NCI-H2171 (cell line): ENCODE measurements at regions not wholly inside any gene's neighbourhood (a gene's known extent, or its start where the extent isn't known, plus 50 kb on each side); places are given as distances from the start of the nearest gene placed in this dataset.

Experiments used
- DNase-seq: peaks from one replicate; lab custom pipeline; 2025; lab: John Stamatoyannopoulos, UW

- no peak for DNase-seq
These were observed 1079.8 kb downstream of the ADGRL2 start for GRCh38 chr1:82880506-82880905.

- no peak for DNase-seq
These were observed 1079.1 kb downstream of the ADGRL2 start for GRCh38 chr1:82879701-82880305.

GRCh38 chr1:82875170-82875569, 1074.4 kb downstream of the ADGRL2 start:
- DNase-seq: no peak

- DNase-seq: no peak
These were observed 1073.3 kb downstream of the ADGRL2 start for GRCh38 chr1:82874041-82874440.

- DNase-seq: no peak
These were observed 1069.6 kb downstream of the ADGRL2 start for GRCh38 chr1:82870332-82870731.

- DNase-seq: no peak
These were observed 1067.0 kb downstream of the ADGRL2 start for GRCh38 chr1:82867781-82868180.

- no peak for DNase-seq
These were observed 1061.0 kb downstream of the ADGRL2 start for GRCh38 chr1:82861749-82862148.

- DNase-seq: no peak
These were observed 1057.3 kb downstream of the ADGRL2 start for GRCh38 chr1:82858031-82858430.

GRCh38 chr1:82849460-82849859, 1048.7 kb downstream of the ADGRL2 start:
- no peak for DNase-seq

GRCh38 chr1:82848043-82848442, 1047.3 kb downstream of the ADGRL2 start:
- no peak for DNase-seq

- no peak for DNase-seq
These were observed 1045.1 kb downstream of the ADGRL2 start for GRCh38 chr1:82845866-82846265.

GRCh38 chr1:82844911-82845827, 1044.4 kb downstream of the ADGRL2 start:
- no peak for DNase-seq

- no peak for DNase-seq
These were observed 1043.7 kb downstream of the ADGRL2 start for GRCh38 chr1:82844447-82844846.

- DNase-seq: no peak
These were observed 1043.1 kb downstream of the ADGRL2 start for GRCh38 chr1:82843876-82844275.

GRCh38 chr1:82840192-82840591, 1039.5 kb downstream of the ADGRL2 start:
- DNase-seq: no peak

GRCh38 chr1:82837766-82838465, 1037.2 kb downstream of the ADGRL2 start:
- no peak for DNase-seq

GRCh38 chr1:82836973-82837680, 1036.4 kb downstream of the ADGRL2 start:
- no peak for DNase-seq

- DNase-seq: no peak
These were observed 1035.7 kb downstream of the ADGRL2 start for GRCh38 chr1:82836213-82836972.

- DNase-seq: no peak
These were observed 1030.1 kb downstream of the ADGRL2 start for GRCh38 chr1:82830690-82831380.

GRCh38 chr1:82829527-82829926, 1028.8 kb downstream of the ADGRL2 start:
- DNase-seq: no peak

- no peak for DNase-seq
These were observed 1023.1 kb downstream of the ADGRL2 start for GRCh38 chr1:82823876-82824275.
